GM21526 (cell line): ENCODE measurements at regions not wholly inside any gene's neighbourhood (a gene's known extent, or its start where the extent isn't known, plus 50 kb on each side); places are given as distances from the start of the nearest gene placed in this dataset.
"Not testable (repeated sequence)": the region's sequence is repeated elsewhere in the genome, so short reads cannot be mapped to it uniquely, and the experiment has no call there.

Experiments used
- ATAC-seq: cut with Tn5 transposase; IDR thresholded peaks from one replicate; pipeline ENCODE4 v1.9.1; 2021; ENCODE audit warnings: moderate library complexity; ENCODE audit not compliant: unreplicated experiment, low FRiP score

DNA sequence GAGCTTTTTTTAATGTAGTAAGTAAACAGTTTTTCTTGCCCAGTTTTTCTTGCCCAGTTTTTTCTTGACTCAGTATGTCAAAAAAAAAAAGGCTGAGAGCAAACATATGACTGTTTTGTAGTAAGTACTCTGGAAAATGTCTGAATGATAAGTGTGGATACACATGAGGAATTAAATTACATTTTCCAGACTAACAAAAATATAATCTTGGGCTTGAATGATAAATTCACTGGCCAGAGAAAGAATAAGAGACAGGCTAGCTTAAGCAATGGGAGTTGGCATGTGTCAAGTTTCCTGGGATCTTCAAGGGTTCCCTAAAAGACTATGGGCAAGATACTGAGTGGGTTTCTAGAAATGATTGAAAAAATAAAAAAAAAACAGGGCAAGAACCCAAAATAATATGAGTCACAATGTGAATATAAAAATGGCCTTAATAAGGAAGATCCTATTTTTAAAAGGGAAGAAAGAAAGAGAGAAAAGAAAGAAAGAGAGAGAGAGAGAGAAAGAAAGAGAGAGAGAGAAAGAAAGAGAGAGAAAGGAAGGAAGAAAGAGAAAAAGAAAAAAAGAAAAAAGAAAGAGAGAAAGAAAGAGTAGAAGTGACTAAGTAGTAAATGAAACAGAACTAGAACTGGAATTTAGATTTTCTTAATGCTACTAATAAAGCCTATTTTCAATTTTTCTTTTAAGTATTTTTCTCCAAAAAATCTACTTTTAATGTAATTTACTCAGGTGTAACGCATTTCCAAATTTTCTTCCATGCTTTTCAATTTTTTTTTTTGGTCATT, 60.2 kb downstream of the TFPI2 start:
- ATAC-seq, result no peak

DNA sequence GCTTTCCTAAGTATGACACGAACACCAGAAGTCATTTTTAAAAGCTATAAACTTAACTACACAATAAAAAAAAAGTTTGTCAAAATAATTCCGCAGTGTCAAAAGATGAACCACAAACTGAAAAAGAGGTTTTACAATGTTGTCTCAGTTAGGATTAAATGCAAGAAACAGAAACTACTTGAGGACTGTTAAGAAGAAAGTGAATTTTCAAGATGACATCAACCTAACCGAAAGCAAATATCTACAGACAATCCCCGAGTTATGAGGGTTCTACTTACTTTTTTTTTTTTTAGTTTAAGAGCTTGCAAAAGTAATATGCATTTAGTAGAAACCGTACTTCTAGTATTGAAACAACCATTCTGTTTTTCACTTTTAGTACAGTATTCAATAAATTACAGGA, 62.3 kb downstream of the TFPI2 start:
- peak; percentile 79 for ATAC-seq

DNA sequence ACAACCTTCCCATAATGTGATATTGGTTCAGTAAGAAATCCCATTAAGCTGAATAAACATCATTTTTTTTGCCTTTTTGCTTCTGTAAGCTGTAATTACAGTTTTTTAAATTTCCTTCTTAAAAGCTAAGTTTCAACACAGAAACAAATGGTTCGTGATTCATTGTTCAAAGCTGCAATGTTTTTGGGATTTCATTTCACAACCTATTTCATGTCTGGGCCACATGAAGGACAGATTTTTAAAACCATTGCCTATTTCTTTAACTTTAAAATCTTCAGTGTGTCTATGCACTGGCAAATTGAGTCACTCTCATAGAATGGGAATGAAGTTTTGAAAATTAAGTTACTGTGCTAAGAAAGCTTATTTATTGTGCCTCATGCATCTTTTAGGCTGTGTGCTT, 66.9 kb downstream of the TFPI2 start:
- no peak for ATAC-seq

DNA sequence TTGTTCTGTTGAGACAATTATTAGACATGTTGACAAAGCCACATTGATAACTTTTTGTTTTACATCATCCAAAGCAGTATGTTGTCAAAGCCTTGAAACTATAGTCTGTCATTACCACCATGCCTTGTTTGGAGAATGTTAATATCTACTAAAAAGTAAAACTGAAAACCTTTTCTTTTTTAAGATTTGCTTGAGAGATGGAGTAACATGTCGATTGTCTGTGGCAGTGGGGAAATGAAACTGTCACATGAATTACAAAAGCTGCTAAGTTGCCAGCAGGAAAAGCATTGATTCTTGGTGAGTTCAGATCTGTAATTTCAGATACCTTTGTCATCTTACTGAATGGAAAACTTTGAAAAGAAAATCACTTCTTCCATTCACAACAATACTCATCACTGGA, 69.1 kb downstream of the TFPI2 start:
- ATAC-seq, result no peak

DNA sequence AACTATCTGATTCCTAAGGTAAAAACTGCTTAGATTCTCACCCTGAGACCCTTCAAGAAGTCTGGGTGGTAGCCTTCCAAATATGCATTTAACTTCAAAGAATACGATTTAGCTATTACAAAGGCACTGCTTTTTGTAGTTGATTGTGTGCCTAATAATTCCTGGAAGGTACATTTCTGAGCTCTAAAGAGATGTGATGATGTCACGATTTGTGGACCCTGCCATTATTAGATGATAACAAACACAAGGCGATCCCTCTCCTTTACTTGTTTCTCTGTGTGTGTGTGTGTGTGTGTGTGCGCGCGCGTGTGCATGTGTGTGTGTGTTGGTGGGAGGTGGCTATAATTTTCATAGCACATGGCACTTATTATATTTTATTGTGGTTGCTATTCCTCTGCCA, 70.9 kb downstream of the TFPI2 start:
- ATAC-seq, result no peak

DNA sequence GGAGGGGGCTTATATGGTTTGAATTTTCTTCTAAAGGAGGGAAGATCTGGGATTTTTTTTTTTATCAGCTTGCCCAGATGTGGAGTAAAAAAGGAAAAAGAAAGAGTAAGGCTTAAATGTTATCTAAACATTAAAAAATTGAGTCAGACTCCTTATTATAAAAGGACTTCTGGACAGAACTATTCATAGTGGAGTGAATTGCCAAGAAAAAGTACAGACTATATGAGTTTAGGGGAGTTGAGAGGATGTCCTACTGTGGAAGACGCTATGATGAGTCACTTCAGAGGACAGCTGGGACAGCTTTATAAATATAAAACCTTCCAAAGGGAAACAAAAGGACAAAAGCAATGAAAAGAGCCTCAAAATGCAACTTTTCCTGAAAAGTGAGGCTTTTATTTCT, 73.0 kb downstream of the TFPI2 start:
- ATAC-seq, result no peak

DNA sequence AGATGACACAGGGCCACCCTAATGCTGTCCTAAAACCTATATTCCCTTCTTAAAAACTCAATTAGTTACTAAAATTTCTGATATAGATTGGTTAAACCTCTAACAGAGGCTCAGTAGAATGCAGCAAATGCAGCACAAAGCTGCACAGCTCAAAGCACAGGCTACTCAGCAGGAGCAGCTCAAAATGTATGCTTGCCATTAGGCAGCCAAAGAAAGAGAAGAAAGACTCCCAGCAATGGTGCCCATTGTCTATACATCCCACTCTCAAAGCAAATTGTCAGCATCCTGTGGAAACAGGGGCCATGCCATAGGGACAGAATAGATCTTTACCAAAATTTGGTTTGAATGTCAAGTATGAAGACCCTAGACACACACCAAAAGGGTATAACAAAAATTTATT, 73.5 kb downstream of the TFPI2 start:
- no peak for ATAC-seq

DNA sequence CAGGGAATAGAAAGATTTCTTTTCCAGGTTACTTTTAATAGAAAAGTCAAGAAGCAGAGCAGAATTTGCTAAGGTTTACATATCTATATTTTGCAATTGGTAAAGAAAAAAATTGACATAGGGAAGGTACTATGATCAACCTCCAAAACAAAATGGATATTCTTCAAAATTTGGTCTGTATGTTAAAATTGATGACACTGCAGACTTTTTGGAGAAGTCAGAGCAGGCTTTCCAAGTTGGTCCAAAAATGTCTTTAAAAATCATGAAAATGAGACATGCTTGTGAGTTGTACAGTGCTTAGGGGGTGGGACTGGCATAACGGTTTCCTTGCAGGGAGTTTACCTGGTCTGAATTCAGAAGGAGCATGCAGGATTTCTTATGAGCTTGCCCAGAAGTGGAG, 77.0 kb downstream of the TFPI2 start:
- ATAC-seq, result no peak

DNA sequence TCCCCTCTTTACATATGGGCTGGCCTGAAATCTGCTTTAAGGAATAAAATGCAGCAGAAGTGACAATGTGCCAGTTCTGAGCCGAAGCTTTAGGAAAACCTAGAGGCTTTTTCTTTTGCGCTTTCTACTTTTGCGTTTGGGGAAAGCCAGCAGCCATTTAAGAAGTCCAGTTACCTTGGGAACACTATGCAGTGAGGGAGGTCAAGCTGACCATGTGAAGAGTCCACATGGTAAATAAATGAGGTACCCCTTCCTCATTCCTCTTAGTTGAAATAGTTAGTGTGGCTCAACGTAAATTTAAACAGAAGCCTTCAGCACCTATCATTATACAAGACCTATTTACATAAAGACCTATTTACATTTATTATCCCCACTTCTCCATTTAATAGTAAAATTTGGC, 78.5 kb downstream of the TFPI2 start:
- ATAC-seq, result no peak

DNA sequence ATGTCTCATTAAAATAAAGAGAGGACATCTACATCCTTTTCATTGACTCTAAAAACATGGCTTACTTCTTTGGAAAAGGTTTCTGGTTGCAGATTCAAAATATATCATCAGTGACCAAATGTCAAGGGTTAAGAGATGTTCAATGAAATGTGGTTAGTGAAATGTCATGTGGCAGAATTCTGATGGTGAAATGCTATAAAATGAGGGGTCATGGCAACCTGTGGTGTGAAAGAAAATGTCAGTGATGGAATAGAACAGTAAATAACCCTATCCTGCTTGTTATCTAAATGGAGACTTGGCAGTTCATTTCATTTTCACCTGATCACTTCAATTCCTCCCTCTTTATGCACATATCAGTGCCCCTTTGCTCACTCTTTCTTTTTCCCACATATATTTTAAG, 79.4 kb downstream of the TFPI2 start:
- ATAC-seq, result no peak

DNA sequence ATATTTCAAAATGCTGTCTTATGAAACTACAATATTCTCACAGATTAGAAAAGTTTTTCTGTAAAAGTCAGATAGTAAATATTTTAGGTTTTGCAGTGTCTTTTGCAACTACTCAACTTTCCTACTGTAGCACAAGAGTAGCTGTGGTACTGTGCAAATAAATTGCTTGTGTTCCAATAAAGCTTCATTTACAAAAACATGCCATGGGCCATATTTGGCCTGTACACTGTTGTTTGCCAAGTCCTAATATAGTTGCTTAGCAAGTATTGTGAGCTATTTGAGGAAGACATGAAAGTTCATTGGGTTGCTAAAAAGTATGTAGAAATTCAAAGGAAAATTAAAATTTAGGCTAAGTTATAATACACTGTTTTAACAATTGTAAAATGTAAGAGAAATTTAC, 80.0 kb downstream of the TFPI2 start:
- no peak for ATAC-seq

DNA sequence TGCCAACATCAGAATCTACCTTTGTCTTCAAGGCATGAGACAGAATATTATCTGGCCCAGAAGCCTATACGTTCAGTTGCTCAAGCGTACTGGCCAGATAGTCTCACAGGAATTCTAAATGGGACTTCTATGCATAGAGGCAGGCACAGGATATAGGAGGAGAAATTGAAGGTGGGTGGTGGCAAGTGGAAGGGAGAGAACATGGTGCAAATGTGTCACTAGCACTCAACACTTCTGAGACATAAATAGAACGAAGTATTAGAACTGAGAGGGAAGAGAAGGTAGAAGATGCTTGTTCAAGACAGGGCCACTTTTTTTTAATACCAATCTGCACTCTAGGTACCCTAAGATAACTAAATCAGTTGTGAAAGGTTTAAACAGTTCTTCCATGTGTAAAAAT, 85.8 kb downstream of the TFPI2 start:
- no peak for ATAC-seq

DNA sequence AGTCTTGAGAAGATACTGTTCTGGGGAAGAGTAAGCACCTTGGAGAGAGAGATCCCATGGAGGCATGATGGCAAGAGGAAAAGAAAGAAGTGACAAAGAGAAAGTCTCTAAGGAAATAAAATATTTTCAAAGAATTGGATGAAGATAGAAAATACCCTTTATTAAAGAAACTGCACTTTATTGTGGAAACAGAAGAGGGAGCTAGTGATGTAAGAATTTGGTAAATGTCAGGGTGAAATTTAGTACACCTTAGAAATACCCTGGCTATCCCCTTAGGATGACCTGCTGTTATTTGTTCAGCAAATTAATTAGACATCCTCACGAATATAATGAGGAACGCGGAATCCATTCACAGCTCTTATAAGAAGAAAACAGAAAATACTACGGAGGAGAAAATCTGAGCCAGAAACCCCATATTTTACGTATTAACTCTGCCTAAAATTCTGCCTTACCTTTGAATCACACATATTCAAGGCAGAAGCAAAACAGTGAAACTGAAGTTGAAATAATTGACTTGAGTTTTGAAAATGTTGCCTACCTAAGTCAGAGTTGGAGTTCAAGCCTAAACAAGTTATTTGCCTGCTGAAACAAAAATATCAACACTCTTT, 90.7 kb downstream of the TFPI2 start:
- ATAC-seq, result no peak

DNA sequence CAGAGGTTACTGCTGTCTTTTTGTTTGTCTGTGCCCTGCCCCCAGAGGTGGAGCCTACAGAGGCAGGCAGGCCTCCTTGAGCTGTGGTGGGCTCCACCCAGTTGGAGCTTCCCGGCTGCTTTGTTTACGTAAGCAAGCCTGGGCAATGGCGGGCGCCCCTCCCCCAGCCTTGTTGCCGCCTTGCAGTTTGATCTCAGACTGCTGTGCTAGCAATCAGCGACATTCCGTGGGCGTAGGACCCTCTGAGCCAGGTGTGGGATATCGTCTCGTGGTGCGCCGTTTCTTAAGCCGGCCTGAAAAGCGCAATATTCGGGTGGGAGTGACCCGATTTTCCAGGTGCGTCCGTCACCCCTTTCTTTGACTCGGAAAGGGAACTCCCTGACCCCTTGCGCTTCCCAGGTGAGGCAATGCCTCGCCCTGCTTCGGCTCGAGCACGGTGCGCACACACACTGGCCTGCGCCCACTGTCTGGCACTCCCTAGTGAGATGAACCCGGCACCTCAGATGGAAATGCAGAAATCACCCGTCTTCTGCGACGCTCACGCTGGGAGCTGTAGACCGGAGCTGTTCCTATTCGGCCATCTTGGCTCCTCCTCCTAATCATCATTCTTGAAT, 97.4 kb downstream of the TFPI2 start:
- not testable (repeated sequence) for ATAC-seq

DNA sequence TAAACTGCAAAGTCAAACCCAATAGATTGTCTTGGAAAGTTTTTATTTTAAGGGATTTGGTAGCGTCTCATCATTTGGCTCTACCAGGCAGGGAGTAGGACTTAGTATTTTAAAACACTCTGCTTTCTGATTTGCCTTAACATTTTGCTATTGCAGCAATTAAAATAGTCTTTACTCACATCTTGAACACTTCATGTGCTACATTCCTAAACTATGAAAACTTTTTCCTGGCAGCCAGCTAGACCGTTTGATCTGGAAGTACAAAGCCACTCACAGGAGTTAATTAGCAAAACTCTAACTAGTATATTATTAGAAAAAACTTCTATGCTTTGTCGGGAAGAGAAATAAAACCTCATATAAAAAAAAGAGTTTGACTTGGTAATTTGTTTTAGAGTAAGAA, 111.4 kb downstream of the TFPI2 start:
- no peak for ATAC-seq

DNA sequence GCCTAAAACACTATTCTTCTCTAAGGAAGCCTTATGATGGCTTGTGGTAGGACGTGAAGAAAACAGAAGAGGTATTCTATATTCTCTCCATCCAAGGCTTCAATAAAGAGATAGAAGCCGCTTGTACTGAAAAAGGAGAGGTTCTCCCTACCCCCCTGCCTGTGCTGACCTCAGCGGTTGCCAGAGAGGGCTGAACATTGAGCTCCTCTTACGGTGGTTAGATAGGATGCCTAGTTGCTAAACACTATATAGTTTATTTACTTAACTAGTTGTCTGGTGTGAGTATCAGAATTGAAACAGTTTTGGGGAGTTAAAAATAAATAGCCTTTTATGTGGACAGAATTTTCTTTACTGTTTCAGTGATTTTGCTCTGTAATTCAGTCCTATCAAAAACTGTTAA, 112.2 kb downstream of the TFPI2 start:
- ATAC-seq, result no peak

DNA sequence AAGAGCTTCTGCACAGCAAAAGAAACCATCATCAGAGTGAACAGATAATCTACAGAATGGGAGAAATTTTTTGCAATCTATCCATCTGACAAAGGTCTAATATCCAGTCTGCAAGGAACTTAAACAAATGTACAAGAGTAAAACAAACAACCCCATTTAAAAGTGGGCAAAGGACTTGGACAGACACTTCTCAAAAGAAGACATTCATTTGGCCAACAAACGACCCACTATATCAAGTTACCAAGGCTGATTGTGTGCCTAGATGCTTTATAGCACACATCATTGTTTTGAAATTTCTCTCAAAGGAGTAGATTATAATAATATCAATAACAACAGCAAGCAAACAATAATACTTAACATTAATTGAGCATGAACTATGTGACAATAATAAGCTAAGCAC, 117.1 kb downstream of the TFPI2 start:
- no peak for ATAC-seq

DNA sequence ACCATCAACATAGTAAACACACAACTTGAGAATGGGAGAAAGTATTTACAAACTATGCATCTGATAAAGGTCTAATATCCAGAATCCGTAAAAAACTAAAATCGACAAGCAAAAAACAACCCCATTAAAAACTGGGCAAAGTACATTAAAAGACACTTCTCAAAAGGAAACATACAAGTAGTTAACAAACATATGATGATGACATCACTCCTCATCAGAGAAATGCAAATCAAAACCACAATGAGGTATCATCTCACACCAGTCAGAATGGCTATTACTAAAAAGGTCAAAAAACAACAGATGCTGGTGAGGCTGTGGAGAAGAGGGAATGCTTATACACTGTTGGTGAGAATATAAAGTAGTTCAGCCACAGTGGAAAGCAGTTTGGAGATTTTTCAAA, 125.1 kb downstream of the TFPI2 start:
- ATAC-seq, result no peak

DNA sequence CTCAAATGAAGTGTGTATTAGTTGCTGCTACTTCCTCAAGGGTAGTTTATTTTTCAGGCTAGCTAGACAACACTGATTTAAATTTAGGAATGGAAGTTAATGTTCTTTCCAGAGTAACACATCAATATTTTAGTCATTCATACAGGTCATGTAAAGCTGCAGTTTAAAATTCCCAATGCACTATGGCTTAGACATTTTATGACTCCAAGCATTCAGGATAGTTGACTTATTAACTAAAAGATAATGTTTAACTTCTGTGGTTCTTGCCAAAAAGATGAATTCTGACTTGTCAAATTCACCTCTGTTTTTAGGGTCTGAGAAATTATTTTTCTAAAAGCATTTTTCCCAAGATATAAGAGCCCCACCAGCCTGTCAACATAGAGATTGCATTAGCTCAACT, 131.9 kb downstream of the TFPI2 start:
- ATAC-seq, result no peak

DNA sequence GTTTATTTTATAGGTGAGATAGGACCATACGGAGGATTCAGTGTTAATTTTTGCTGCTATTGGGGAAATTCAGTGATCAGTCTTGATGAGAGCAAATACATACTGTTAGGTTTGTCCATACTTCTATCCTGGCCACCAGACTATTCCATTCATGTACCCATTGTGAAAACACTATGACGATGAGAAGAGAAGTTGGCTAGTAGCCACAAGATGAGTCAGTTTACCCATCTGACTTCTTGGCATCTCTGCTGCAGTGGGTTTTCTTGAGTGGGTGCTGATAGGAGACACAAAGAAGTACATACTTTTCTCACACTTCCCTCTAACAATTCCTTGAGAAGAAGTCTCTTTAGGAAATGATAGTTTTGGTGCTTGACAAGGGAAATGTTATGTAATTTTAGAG, 133.1 kb downstream of the TFPI2 start:
- no peak for ATAC-seq

DNA sequence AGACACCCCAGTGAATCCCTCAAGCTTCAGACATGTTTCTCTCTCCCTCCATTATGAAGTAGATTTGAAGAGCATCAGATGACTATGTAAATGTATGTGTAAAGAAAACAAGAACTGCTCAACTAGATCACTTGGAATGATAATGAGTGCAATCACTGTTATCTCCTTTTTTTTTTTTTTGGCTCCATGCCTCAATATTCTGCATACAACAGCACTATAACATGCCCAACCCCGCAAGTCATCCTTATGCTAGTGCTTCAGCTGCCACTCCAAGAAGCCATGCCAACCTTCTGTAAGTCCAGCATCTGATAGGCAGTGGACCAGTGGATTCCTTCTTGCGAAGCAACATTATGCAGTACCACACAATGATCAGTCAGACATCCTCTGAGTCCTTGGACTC, 133.7 kb downstream of the TFPI2 start:
- no peak for ATAC-seq

DNA sequence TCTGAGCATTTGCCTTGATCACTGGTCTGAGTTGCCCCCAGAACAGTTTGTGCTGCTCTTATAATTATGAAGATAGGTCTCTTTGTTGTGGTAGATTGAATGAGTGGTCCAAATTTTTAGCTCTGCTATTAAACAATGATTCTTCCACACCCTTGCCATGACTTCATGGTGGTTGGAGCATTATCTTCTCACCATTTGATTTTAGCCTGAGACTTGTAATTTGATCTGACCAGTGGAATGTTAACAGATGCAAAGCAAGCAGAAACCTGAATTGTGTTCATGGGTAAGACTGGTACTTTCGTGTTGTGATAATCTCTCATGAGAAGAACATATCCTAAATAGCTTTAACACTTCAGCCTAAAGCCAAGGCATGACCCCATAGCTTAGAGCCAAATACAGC, 139.1 kb downstream of the TFPI2 start:
- ATAC-seq, result no peak
